ENCODE measurements at regions not wholly inside any gene's neighbourhood (a gene's known extent, or its start where the extent isn't known, plus 50 kb on each side); places are given as distances from the start of the nearest gene placed in this dataset.

- TF ChIP-seq EZH2 (IDR thresholded peaks at IDR 0.05; ENCODE audit: low read depth, low read length, severe bottlenecking) (no peak), TBP (IDR thresholded peaks at IDR 0.05; ENCODE audit: low read depth, low read length) (no peak), ATF2 (IDR thresholded peaks at IDR 0.05; ENCODE audit: low read length) (no peak)
Measured at GRCh38 chr1:60283690-60284089, 210.1 kb upstream of the C1orf87 start.
